PC-3 (cell line): ENCODE measurements at regions not wholly inside any gene's neighbourhood (a gene's known extent, or its start where the extent isn't known, plus 50 kb on each side); places are given as distances from the start of the nearest gene placed in this dataset.

Experiments
- CTCF ChIP-seq: fragments of 300-600 bp; sonication (generic); conservative IDR thresholded peaks from 2 replicates; pipeline ENCODE4 v1.5.1; 2017; ENCODE audit warnings: antibody characterized with exemption, low read depth, mild to moderate bottlenecking, low read length
- EZH2 ChIP-seq: fragments of 300-600 bp; sonication (generic); IDR thresholded peaks from one replicate; pipeline ENCODE4 v1.6.1; 2017; ENCODE audit warnings: antibody characterized with exemption, mild to moderate bottlenecking, low read length; ENCODE audit not compliant: unreplicated experiment
- EZH2phosphoT487 ChIP-seq: fragments of 300-600 bp; sonication (generic); IDR thresholded peaks from 2 replicates; pipeline ENCODE4 v1.6.1; 2018; ENCODE audit warnings: mild to moderate bottlenecking, antibody characterized with exemption, low read length, borderline replicate concordance

GRCh38 chr18:54737986-54738385 is 90.3 kb upstream of the RAB27B start:
- TF ChIP-seq CTCF (no peak), EZH2 (no peak), EZH2phosphoT487 (no peak)
